T-helper 2 cell (primary cell): ENCODE measurements at regions not wholly inside any gene's neighbourhood (a gene's known extent, or its start where the extent isn't known, plus 50 kb on each side); places are given as distances from the start of the nearest gene placed in this dataset.

Experiments used
- DNase-seq, 5 experiments: peaks; one replicate each; pipeline versions ENCODE4 v3.0.0 to v3.0.0-alpha.2; 2012 to 2022

GRCh38 chrY:7182591-7182990 lies 271.0 kb upstream of the AMELY start:
- DNase-seq: no peak

- no peak for DNase-seq
These were observed 266.1 kb upstream of the AMELY start for GRCh38 chrY:7177631-7178030.

- DNase-seq: no peak
These were observed 257.9 kb upstream of the AMELY start for GRCh38 chrY:7169475-7169874.

DNA sequence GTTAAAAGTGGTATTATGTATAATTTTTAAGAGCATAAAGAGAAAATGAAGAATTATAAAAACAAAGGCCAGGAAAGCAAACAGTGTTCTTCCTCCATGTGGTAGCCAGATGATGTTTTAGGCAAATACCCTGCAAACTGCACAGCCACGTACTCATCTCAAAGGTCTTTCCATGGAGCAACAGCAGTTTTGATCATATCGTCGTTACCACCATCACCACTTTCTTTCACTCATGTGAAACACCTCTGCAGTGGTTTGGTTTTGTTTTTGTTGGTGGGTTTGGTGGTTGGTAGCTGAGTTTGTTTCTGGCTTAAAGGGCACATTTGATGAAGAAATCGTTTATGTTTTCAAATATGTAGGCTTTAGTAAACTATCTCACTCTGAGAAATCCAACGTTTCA lies 229.9 kb upstream of the AMELY start:
- DNase-seq: peak in 1 of 5 experiments; percentile 84
